K562 (cell line): ENCODE measurements at regions not wholly inside any gene's neighbourhood (a gene's known extent, or its start where the extent isn't known, plus 50 kb on each side); places are given as distances from the start of the nearest gene placed in this dataset.

ENCODE experiments used
- ATAC-seq: fragments of 200-7000 bp; cut with Tn5 transposase; 3 replicates; pipeline ENCODE4 v1.9.1; 2020; ENCODE audit warnings: moderate library complexity
- BruUV-seq: library from RNA; stranded (reverse); fragments of 400-500 nt; replicated peaks from 2 replicates; lab custom pipeline; 2021; lab: Mats Ljungman, UMichigan
- CTCF ChIA-PET: fragments of 300-600 bp; formaldehyde crosslinking; extraction: SDS; loops from one replicate; lab custom pipeline; 2021; ENCODE audit warnings: low intra/inter-chr PET ratio; lab: Yijun Ruan, JAX
- POLR2A ChIA-PET: fragments of 300-600, 350-650 bp; sonication (Branson Sonifier 250); formaldehyde crosslinking; extraction: SDS; loops from one replicate; lab custom pipeline; 2021; ENCODE audit warnings: antibody characterized with exemption, inconsistent platforms; lab: Yijun Ruan, JAX
- DNase-seq, 4 experiments: peaks; one replicate each; pipeline versions ENCODE4 v3.0.0 to v3.0.0-alpha.2; 2011 to 2018; ENCODE audit warnings: low spot score in 3 of 4, mixed read lengths in 3 of 4; ENCODE audit errors: extremely low read depth in 1 of 4
- FAIRE-seq: peaks from 2 replicates; lab custom pipeline; 2011; peaks lifted over from hg19 to GRCh38; lab: Jason Lieb, UNC
- H2AFZ ChIP-seq: 2 replicates; pipeline ENCODE4 v1.6.0; 2011; ENCODE audit warnings: low read depth, low read length, control low read depth, inconsistent platforms
- H3K27ac ChIP-seq: fragments of 200-600 bp; 3 replicates; pipeline ENCODE4 v1.8.0; 2011; ENCODE audit warnings: low read depth, mild to moderate bottlenecking, control low read depth, inconsistent platforms, low read length, moderate library complexity, mixed read lengths; ENCODE audit errors: extremely low read depth
- H3K27me3 ChIP-seq, 2 experiments: fragments of 300-600 bp in 1 of 2; 2 replicates in 1 of 2; 3 replicates in 1 of 2; pipeline versions ENCODE4 v1.6.0 to v1.8.0; 2011; ENCODE audit warnings: inconsistent platforms in 2 of 2, low read length in 2 of 2, mild to moderate bottlenecking in 1 of 2, mixed read lengths in 1 of 2, moderate library complexity in 1 of 2; ENCODE audit not compliant: control insufficient read depth in 2 of 2, insufficient read depth in 2 of 2
- H3K36me3 ChIP-seq: fragments of 300-600 bp; 3 replicates; pipeline ENCODE4 v1.8.0; 2011; ENCODE audit warnings: mild to moderate bottlenecking, low read length, inconsistent platforms; ENCODE audit not compliant: control insufficient read depth, insufficient read depth
- H3K4me1 ChIP-seq, 2 experiments: fragments of 200-600 bp in 1 of 2; replicated peaks in 1 of 2; 2 replicates in 1 of 2; 3 replicates in 1 of 2; pipeline versions ENCODE4 v1.5.1 to v1.8.0; 2011; ENCODE audit warnings: inconsistent platforms in 2 of 2, low read length in 2 of 2, mild to moderate bottlenecking in 1 of 2, mixed read lengths in 1 of 2, moderate library complexity in 1 of 2; ENCODE audit not compliant: control insufficient read depth in 2 of 2, insufficient read depth in 2 of 2
- H3K4me2 ChIP-seq: 2 replicates; pipeline ENCODE4 v1.6.1; 2011; ENCODE audit warnings: low read length, control low read depth, inconsistent platforms, mixed read lengths; ENCODE audit not compliant: insufficient read depth
- H3K4me3 ChIP-seq: fragments of 200-600 bp; sonication (generic), shearing (Covaris generic); 2 replicates; pipeline ENCODE4 v1.5.1; 2016; ENCODE audit warnings: control low read depth, inconsistent platforms
- H3K79me2 ChIP-seq: fragments of 200-600 bp; 3 replicates; pipeline ENCODE4 v1.8.0; 2011; ENCODE audit warnings: low read length, inconsistent platforms; ENCODE audit not compliant: control insufficient read depth, insufficient read depth
- H3K9ac ChIP-seq, 2 experiments: 2 replicates each; pipeline versions ENCODE4 v1.6.0 to v1.6.1; 2011; ENCODE audit warnings: low read depth in 2 of 2, low read length in 2 of 2, control low read depth in 1 of 2, inconsistent platforms in 1 of 2, mild to moderate bottlenecking in 1 of 2, mixed read lengths in 1 of 2; ENCODE audit not compliant: insufficient read depth in 1 of 2
- H3K9me1 ChIP-seq: one replicate; pipeline ENCODE4 v1.6.0; 2011; ENCODE audit warnings: inconsistent platforms, mild to moderate bottlenecking, low read length, moderate library complexity; ENCODE audit not compliant: control insufficient read depth, insufficient read depth
- H3K9me3 ChIP-seq: replicated peaks from 2 replicates; pipeline ENCODE4 v1.5.1; 2011; ENCODE audit warnings: low read depth, low read length, inconsistent platforms; ENCODE audit not compliant: control insufficient read depth, insufficient read depth
- H4K20me1 ChIP-seq: replicated peaks from 2 replicates; pipeline ENCODE4 v1.6.1; 2011; ENCODE audit warnings: low read length, inconsistent platforms, mixed read lengths; ENCODE audit not compliant: control insufficient read depth, insufficient read depth
- CEBPB ChIP-seq: fragments of 450-650 bp; IDR thresholded peaks from 2 replicates; pipeline ENCODE4 v1.6.1; 2016; ENCODE audit warnings: missing genetic modification characterization, missing compliant biosample characterization
- IRF9 ChIP-seq: fragments of 450-650 bp; IDR thresholded peaks from 2 replicates; pipeline ENCODE4 v1.6.1; 2016; ENCODE audit warnings: missing biosample characterization, missing genetic modification characterization
- MNT ChIP-seq, 2 experiments: fragments of 450-650 bp; conservative IDR thresholded peaks; 2 replicates each; pipeline ENCODE4 v1.6.1; 2017; ENCODE audit warnings: mild to moderate bottlenecking in 2 of 2, moderate library complexity in 2 of 2
- MTA3 ChIP-seq: fragments of 450-650 bp; formaldehyde crosslinking; IDR thresholded peaks from 2 replicates; pipeline ENCODE4 v1.6.1; 2017; ENCODE audit warnings: mild to moderate bottlenecking, borderline replicate concordance
- RAD51 ChIP-seq: fragments of 450-650 bp; IDR thresholded peaks from 2 replicates; pipeline ENCODE4 v1.7.1; 2016; ENCODE audit warnings: low read depth, mild to moderate bottlenecking, borderline replicate concordance
- RBM22 ChIP-seq: fragments of 200-400 bp; formaldehyde crosslinking; IDR thresholded peaks from 2 replicates; pipeline ENCODE4 v1.6.1; 2018; ENCODE audit warnings: low read length, low read depth; ENCODE audit not compliant: poor library complexity, severe bottlenecking
- WGBS: fragments of 100-300 bp; shearing (Covaris generic); methylation state at CpG from one replicate; pipeline ENCODE4 v1.1.6; 2016; ENCODE audit warnings: low coverage, mixed read lengths; ENCODE audit not compliant: insufficient coverage; ENCODE audit errors: missing lambda C conversion rate; 5-methylcytosine and 5-hydroxymethylcytosine counted together
- in situ Hi-C: fragments of 300-500 bp; cut with MboI; formaldehyde crosslinking; loops from 4 replicates; pipeline ENCODE4 v1.15.0; 2018; ENCODE audit warnings: inconsistent platforms, mixed read lengths
- intact Hi-C: fragments of 100-400 bp; cut with micrococcal nuclease; formaldehyde crosslinking; loops from 2 replicates; pipeline ENCODE4 v1.14.2; 2022

DNA sequence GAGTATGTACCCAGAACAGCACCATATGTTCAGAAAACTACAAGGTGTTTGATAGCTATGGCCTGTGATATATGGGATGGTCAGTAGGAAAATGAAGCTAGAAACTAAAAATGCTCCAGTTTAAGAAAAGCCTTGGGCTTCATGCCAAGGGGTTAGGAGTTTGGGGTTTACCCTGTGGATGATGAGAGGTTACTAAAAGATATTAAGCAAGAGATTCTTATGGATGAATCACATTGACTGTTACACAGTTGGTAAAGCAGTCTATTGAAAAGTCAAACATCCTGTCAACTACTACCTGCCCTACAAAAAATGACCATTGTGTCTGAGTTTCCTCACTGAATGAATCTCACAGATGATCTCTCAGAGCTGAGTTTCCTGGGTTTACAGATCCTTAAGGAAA lies 166.2 kb upstream of the INHBA start:
- no peak for FAIRE-seq
- in situ Hi-C loops: no loop called here
- DNase-seq: no peak
- Histone ChIP-seq H3K79me2 (no peaks in the 10 kb centered on the region), H3K9me1 (no peaks in the 10 kb centered on the region), H3K27me3 (no peaks in the 10 kb centered on the region), H3K4me3 (no peak overlapping the region), H3K36me3 (no peaks in the 10 kb centered on the region), H3K9me3 (no peaks in the 10 kb centered on the region), H3K9ac (no peak overlapping the region), H3K4me1 (no peaks in the 10 kb centered on the region), H3K27ac (no peak overlapping the region), H3K4me2 (no peak overlapping the region), H2AFZ (no peak overlapping the region), H4K20me1 (no peaks in the 10 kb centered on the region)
- no TSS peak for BruUV-seq
- POLR2A ChIA-PET: no interaction called here
- CTCF ChIA-PET: no interaction called here
- intact Hi-C loops: no loop called here
- ATAC-seq: no peak
- TF ChIP-seq CEBPB (tag) (no peak), MTA3 (no peak), RBM22 (no peak)

- no peaks in the 10 kb centered on the region for H3K27me3 ChIP-seq
- CTCF ChIA-PET: no interaction called here
- H2AFZ ChIP-seq: no peak overlapping the region
- in situ Hi-C loops: no loop called here
- no peaks in the 10 kb centered on the region for H3K79me2 ChIP-seq
- H3K27ac ChIP-seq: no peak overlapping the region
- no peak overlapping the region for H3K4me3 ChIP-seq
- no peaks in the 10 kb centered on the region for H3K9me1 ChIP-seq
- H3K36me3 ChIP-seq: no peaks in the 10 kb centered on the region
- 5% methylated on average over 2 of the region's 2 CpGs for WGBS
- no peak for ATAC-seq
- no peak overlapping the region for H3K4me2 ChIP-seq
- no peak overlapping the region for H3K9ac ChIP-seq
- H3K4me1 ChIP-seq: no peaks in the 10 kb centered on the region
- TF ChIP-seq RAD51 (no peak), MNT (conservative IDR thresholded peaks at IDR 0.05) (no peak), IRF9 (tag) (no peak)
- TF ChIP-seq, all 486 proteins: peak for 0
- FAIRE-seq (no peak), DNase-seq (no peak)
- Histone ChIP-seq H4K20me1 (no peaks in the 10 kb centered on the region), H3K9me3 (no peaks in the 10 kb centered on the region)
- intact Hi-C loops: no loop called here
- POLR2A ChIA-PET: no interaction called here
- no TSS peak for BruUV-seq
Observed at GRCh38 chr7:41867639-41868280, 164.9 kb upstream of the INHBA start.
